ACC112 (cell line): ENCODE measurements at regions not wholly inside any gene's neighbourhood (a gene's known extent, or its start where the extent isn't known, plus 50 kb on each side); places are given as distances from the start of the nearest gene placed in this dataset.

ENCODE experiments used
- H2AFZ ChIP-seq: fragments of 200-600 bp; sonication (generic); one replicate; pipeline ENCODE4 v1.6.0; 2017; ENCODE audit warnings: antibody characterized with exemption, low read length; ENCODE audit not compliant: unreplicated experiment
- H3K27ac ChIP-seq: fragments of 200-600 bp; sonication (generic); 2 replicates; pipeline ENCODE4 v1.5.1; 2014; ENCODE audit warnings: low read depth, mild to moderate bottlenecking, antibody characterized with exemption, low read length, moderate library complexity
- H3K27me3 ChIP-seq: fragments of 200-600 bp; sonication (generic); 2 replicates; pipeline ENCODE4 v1.6.1; 2014; ENCODE audit warnings: mild to moderate bottlenecking, antibody characterized with exemption, low read length, moderate library complexity, mixed read lengths; ENCODE audit not compliant: insufficient read depth
- H3K36me3 ChIP-seq: fragments of 200-600 bp; sonication (generic); 2 replicates; pipeline ENCODE4 v1.6.1; 2016; ENCODE audit warnings: mild to moderate bottlenecking, antibody characterized with exemption, low read length, moderate library complexity, mixed read lengths; ENCODE audit not compliant: insufficient read depth
- H3K4me1 ChIP-seq: fragments of 200-600 bp; sonication (generic); one replicate; pipeline ENCODE4 v1.6.1; 2016; ENCODE audit warnings: low read length, mixed read lengths; ENCODE audit not compliant: insufficient read depth, unreplicated experiment, control insufficient read depth
- H3K4me3 ChIP-seq: fragments of 200-600 bp; sonication (generic); 2 replicates; pipeline ENCODE4 v1.5.1; 2014; ENCODE audit warnings: mild to moderate bottlenecking, low read depth, low read length
- H3K79me2 ChIP-seq: fragments of 200-600 bp; sonication (generic); one replicate; pipeline ENCODE4 v1.6.0; 2016; ENCODE audit warnings: low read length; ENCODE audit not compliant: control insufficient read depth, unreplicated experiment, insufficient read depth

GRCh38 chr2:204470621-204471196, 74.6 kb upstream of the PARD3B start:
- no peaks in the 10 kb centered on the region for H3K27me3 ChIP-seq
- H2AFZ ChIP-seq, result no peak overlapping the region
- H3K36me3 ChIP-seq, result no peaks in the 10 kb centered on the region
- H3K4me3 ChIP-seq, result no peak overlapping the region
- H3K79me2 ChIP-seq, result no peaks in the 10 kb centered on the region
- H3K4me1 ChIP-seq, result peaks cover 25% of the 10 kb centered on the region
- no peak overlapping the region for H3K27ac ChIP-seq

- Histone ChIP-seq H3K79me2 (no peaks in the 10 kb centered on the region), H3K4me1 (peaks cover 25% of the 10 kb centered on the region), H3K27ac (no peak overlapping the region), H3K27me3 (no peaks in the 10 kb centered on the region), H3K36me3 (no peaks in the 10 kb centered on the region), H3K4me3 (no peak overlapping the region), H2AFZ (no peak overlapping the region)
Measured at GRCh38 chr2:204472375-204472774, 72.9 kb upstream of the PARD3B start.

GRCh38 chr2:204473224-204473623, 72.1 kb upstream of the PARD3B start:
- Histone ChIP-seq H2AFZ (no peak overlapping the region), H3K4me3 (no peak overlapping the region), H3K79me2 (no peaks in the 10 kb centered on the region), H3K4me1 (peaks cover 22% of the 10 kb centered on the region), H3K27ac (no peak overlapping the region), H3K36me3 (no peaks in the 10 kb centered on the region), H3K27me3 (no peaks in the 10 kb centered on the region)

- Histone ChIP-seq H3K27me3 (no peaks in the 10 kb centered on the region), H3K36me3 (no peaks in the 10 kb centered on the region), H3K4me3 (no peak overlapping the region), H3K27ac (no peak overlapping the region), H3K4me1 (peaks cover 10% of the 10 kb centered on the region), H2AFZ (no peak overlapping the region), H3K79me2 (no peaks in the 10 kb centered on the region)
Measured at GRCh38 chr2:204475399-204475798, 69.9 kb upstream of the PARD3B start.

- no peaks in the 10 kb centered on the region for H3K27me3 ChIP-seq
- no peaks in the 10 kb centered on the region for H3K79me2 ChIP-seq
- H3K36me3 ChIP-seq, result no peaks in the 10 kb centered on the region
- peak overlapping the region; percentile 8 for H2AFZ ChIP-seq
- H3K4me3 ChIP-seq, result no peak overlapping the region
- H3K4me1 ChIP-seq, result peaks cover 10% of the 10 kb centered on the region
- H3K27ac ChIP-seq, result no peak overlapping the region
Measured at GRCh38 chr2:204477358-204477950, 67.8 kb upstream of the PARD3B start.

GRCh38 chr2:204479557-204479956, 65.7 kb upstream of the PARD3B start:
- peaks cover 10% of the 10 kb centered on the region for H3K4me1 ChIP-seq
- no peaks in the 10 kb centered on the region for H3K27me3 ChIP-seq
- no peak overlapping the region for H3K4me3 ChIP-seq
- H3K27ac ChIP-seq, result no peak overlapping the region
- H3K79me2 ChIP-seq, result no peaks in the 10 kb centered on the region
- no peak overlapping the region for H2AFZ ChIP-seq
- no peaks in the 10 kb centered on the region for H3K36me3 ChIP-seq

- no peak overlapping the region for H3K4me3 ChIP-seq
- no peak overlapping the region for H2AFZ ChIP-seq
- peaks cover 10% of the 10 kb centered on the region for H3K4me1 ChIP-seq
- no peaks in the 10 kb centered on the region for H3K27me3 ChIP-seq
- no peaks in the 10 kb centered on the region for H3K79me2 ChIP-seq
- no peak overlapping the region for H3K27ac ChIP-seq
- no peaks in the 10 kb centered on the region for H3K36me3 ChIP-seq
Measured at GRCh38 chr2:204480676-204481075, 64.6 kb upstream of the PARD3B start.

- Histone ChIP-seq H3K27ac (no peak overlapping the region), H2AFZ (no peak overlapping the region)
Measured at GRCh38 chr2:204483608-204484081, 61.6 kb upstream of the PARD3B start.

GRCh38 chr2:204486321-204486720, 59.0 kb upstream of the PARD3B start:
- Histone ChIP-seq H3K4me1 (peaks cover 17% of the 10 kb centered on the region), H3K4me3 (peak overlapping the region; percentile 35; the same call in 1 of the 2 replicates), H2AFZ (peak overlapping the region; percentile 80), H3K27me3 (no peaks in the 10 kb centered on the region), H3K27ac (peak overlapping the region; percentile 64), H3K79me2 (no peaks in the 10 kb centered on the region), H3K36me3 (no peaks in the 10 kb centered on the region)

More at GRCh38 chr2:204483608-204484081, 61.6 kb upstream of the PARD3B start:
- Histone ChIP-seq H3K27me3 (no peaks in the 10 kb centered on the region), H3K79me2 (no peaks in the 10 kb centered on the region), H3K4me3 (no peak overlapping the region), H3K36me3 (no peaks in the 10 kb centered on the region), H3K4me1 (peaks cover 27% of the 10 kb centered on the region)

- Histone ChIP-seq H3K27ac (peak overlapping the region; percentile 64), H3K27me3 (no peaks in the 10 kb centered on the region), H3K79me2 (no peaks in the 10 kb centered on the region), H3K36me3 (no peaks in the 10 kb centered on the region), H3K4me3 (peak overlapping the region; percentile 35; the same call in 1 of the 2 replicates), H3K4me1 (peaks cover 17% of the 10 kb centered on the region), H2AFZ (peak overlapping the region; percentile 80)
Measured at GRCh38 chr2:204486805-204487204, 58.5 kb upstream of the PARD3B start.
